ENCODE measurements at regions not wholly inside any gene's neighbourhood (a gene's known extent, or its start where the extent isn't known, plus 50 kb on each side); places are given as distances from the start of the nearest gene placed in this dataset.

- TF ChIP-seq ZNF407 (IDR thresholded peaks at IDR 0.05; ENCODE audit: low read depth), result no peak
- TF ChIP-seq HDAC6 (IDR thresholded peaks at IDR 0.05; ENCODE audit: low read depth, low read length), result no peak
- no peak for TF ChIP-seq MAX (CRISPR knock-in tag; IDR thresholded peaks at IDR 0.05)
- TF ChIP-seq TRIM24 (IDR thresholded peaks at IDR 0.05), result no peak
- TF ChIP-seq SMARCE1 (IDR thresholded peaks at IDR 0.05), result peak; percentile 52
- TF ChIP-seq XRCC3 (IDR thresholded peaks at IDR 0.05), result no peak
- TF ChIP-seq USF2 (CRISPR knock-in tag; IDR thresholded peaks at IDR 0.05), result no peak
- no peak for TF ChIP-seq PREB (CRISPR knock-in tag; IDR thresholded peaks at IDR 0.05)
- no peak for TF ChIP-seq IRF2 (CRISPR knock-in tag; IDR thresholded peaks at IDR 0.05)
- no peak for TF ChIP-seq JUN (IDR thresholded peaks at IDR 0.05; ENCODE audit: borderline replicate concordance, low read depth, low read length)
- TF ChIP-seq JUN (CRISPR knock-in tag; IDR thresholded peaks at IDR 0.05; ENCODE audit: borderline replicate concordance), result no peak
- no peak for TF ChIP-seq TEAD2 (tag; IDR thresholded peaks at IDR 0.05)
- TF ChIP-seq ZNF592 (IDR thresholded peaks at IDR 0.05), result no peak
- TF ChIP-seq ZBTB1 (CRISPR knock-in tag; IDR thresholded peaks at IDR 0.05; ENCODE audit: borderline replicate concordance, low read depth), result no peak
- TF ChIP-seq ZNF589 (CRISPR knock-in tag; IDR thresholded peaks at IDR 0.05; ENCODE audit: low read depth), result no peak; the same call in 1 of the 2 replicates
- TF ChIP-seq MCM3 (IDR thresholded peaks at IDR 0.05), result no peak
Measured at GRCh38 chr5:173762930-173763329, 125.2 kb upstream of the CPEB4 start (continued).

Data from K562 (cell line).